ENCODE measurements at regions not wholly inside any gene's neighbourhood (a gene's known extent, or its start where the extent isn't known, plus 50 kb on each side); places are given as distances from the start of the nearest gene placed in this dataset.

GRCh38 chr17:65446043-65446442 lies 115.4 kb downstream of the AXIN2 start:
- no peak for DNase-seq (ENCODE audit: low spot score)

- DNase-seq (ENCODE audit: low spot score) = no peak
These were observed 117.4 kb downstream of the AXIN2 start for GRCh38 chr17:65444049-65444448.

DNA sequence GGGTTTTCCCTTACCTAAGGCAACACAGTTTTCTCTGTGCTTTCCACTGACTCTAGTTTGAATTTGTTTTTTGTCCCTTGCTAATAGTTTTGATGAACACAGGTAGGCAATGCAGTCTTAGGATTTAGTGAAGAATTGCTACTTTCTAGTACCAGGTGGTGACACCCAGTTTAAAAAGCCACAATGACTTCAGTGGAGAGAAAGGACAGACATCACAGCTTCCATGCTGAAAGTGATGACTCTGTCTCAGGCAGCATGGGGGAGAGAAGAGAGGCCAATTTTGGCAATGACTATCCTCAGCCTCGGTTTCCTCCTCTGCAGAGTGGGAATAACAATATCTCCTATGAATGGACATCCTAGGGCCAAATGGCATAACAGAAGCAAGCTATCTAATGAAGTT lies 118.8 kb downstream of the AXIN2 start:
- DNase-seq (ENCODE audit: low spot score) = no peak

DNA sequence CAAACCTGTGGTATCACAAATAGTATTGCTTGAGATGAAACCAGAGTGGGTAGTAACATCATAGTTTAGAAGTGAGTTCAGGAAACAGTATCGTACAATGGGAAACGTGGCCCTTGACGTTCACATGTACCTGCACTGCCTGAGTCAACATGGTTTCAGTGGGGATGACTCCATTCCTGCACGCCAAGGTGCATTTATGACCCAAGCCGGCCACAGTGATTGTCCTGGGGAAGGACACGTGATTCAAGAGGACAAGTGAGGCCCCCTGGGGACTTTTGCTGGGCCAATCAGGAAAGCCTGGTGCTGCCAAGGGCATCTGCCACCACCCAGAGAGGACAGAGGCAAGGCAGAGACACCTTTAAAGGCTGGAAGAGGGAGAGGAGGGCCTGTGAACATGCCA lies 119.2 kb downstream of the AXIN2 start:
- no peak for DNase-seq (ENCODE audit: low spot score)

- DNase-seq (ENCODE audit: low spot score) = no peak
These were observed 120.3 kb downstream of the AXIN2 start for GRCh38 chr17:65441053-65441605.

- DNase-seq (ENCODE audit: low spot score) = no peak
These were observed 122.6 kb downstream of the AXIN2 start for GRCh38 chr17:65438708-65439294.

DNA sequence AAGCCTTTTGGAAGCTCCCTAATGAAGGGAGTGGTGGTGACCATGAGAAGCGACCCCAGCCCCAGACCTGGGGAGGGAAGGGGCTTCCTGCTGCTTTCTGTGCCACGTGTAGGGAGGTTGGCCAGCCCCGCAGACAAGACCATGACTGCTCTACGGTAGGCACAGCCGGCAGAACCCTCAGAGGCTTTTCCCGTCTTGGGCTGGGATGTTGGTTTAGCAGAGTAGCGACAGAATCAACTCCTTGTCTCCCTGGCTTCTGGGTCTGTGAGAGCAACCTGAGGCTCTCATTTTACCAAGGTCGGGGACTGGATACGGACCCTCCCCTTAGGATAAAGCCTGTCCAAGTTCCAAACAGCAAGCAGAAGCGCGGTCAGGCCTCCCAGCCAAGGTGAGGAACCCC lies 123.3 kb downstream of the AXIN2 start:
- no peak for DNase-seq (ENCODE audit: low spot score)

DNA sequence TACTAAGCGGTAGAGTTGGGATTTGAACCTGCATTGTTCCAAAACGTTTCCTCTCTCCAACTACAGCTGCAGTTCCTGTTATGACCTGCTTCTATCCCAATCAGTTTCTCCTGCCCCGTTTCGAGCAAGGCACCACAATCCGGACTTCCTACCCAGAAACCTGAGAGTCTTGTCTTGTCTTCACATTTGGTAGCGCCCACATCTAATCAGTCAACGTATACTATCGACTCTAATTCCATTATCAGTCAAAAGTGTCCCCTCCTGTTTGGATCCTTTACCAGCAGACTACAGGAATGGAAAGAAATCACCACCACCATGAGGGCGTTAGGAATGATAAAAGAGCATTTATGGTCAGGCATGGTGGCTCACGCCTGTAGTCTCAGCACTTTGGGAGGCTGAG lies 124.6 kb downstream of the AXIN2 start:
- DNase-seq (ENCODE audit: low spot score) = no peak

DNA sequence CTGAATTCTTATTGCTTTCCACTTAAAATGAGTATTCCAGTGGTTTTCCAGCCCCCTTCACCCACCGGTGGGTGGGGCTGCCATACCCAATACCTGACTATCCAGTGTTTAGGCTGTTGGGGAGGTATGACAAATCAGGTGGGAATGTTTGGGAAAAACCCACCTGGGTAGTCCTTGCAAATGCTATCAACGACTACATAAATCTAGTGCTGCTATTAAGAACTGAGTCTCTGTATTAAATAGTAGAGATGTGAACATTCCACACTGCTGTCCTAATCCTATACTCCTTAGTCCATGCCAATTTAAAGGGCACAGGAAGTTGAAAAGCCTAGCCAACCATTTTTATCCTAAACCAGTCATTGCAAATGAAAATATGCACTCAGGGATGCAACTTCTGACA lies 126.6 kb downstream of the AXIN2 start:
- DNase-seq (ENCODE audit: low spot score) = no peak

- no peak for DNase-seq (ENCODE audit: low spot score)
These were observed 127.2 kb downstream of the AXIN2 start for GRCh38 chr17:65434251-65434650.

DNA sequence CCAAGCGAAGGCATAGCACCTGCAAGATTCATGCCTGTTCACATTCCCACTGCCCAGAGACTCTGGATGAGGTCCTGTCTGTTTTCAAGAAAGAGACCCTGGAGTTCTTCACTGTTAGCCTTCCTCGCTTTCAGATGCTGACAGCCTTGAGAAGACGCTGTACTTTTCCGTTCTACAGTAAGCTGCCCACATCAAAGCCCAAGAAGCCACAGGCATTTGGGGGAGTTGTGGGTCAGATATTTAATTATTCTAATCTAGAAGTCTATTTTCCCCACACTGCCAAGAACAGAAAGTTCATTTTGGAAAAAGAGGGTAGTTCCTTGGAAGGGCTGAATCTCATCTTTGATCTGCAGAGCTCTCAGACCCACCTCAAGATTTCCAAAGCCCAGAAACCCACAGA lies 127.9 kb downstream of the AXIN2 start:
- DNase-seq (ENCODE audit: low spot score) = peak; percentile 38

GRCh38 chr17:65433157-65433556 lies 128.3 kb downstream of the AXIN2 start:
- DNase-seq (ENCODE audit: low spot score) = no peak

DNA sequence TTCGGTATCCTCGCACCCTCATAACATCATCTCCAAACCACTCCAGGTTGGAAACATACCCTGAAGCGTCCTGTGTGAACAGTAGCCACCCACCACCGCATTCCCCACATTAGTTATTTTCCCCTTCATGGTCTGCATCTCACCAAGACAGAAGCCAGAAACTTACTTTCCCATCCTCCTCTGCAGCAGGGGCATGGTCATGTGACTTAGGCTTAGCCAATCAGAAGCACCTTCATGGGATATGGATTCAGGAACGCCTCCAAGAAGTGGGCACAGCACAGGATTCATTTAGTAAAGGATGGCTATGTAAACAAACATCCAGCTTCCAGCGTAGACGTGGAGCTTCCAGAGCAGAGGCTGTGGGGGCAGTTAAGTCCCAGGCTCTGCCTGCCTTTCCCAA lies 130.3 kb downstream of the AXIN2 start:
- DNase-seq (ENCODE audit: low spot score) = no peak

DNA sequence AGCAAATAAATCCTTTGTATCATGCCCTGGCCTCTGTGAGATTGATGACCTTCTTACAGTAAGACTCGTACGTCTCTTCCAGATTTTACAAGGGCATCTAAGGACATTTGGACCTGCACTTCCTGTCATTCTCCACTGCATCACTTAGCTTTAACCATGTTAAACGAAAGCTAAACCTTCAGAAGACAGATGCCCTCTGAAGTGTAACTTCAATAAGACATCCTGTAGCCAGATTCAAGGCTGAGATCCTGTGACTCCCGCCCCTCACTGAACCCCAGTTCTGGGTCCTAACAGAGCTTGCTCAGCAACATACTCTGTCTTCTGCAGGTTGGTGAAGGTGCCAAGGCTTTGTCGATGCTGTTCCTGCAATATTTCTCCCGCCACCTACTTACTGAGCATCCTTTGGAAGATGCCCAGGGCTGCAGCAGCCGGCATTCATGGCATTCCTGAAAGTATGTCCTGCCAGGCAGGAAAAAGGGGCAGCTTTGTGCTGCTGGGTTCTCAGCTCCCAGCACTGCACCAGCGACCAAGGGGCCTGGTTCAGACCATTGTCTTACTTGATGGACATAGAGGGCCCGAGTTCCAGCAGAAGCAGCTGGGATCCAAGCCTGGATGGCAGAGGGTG lies 131.1 kb downstream of the AXIN2 start:
- no peak for DNase-seq (ENCODE audit: low spot score)

DNA sequence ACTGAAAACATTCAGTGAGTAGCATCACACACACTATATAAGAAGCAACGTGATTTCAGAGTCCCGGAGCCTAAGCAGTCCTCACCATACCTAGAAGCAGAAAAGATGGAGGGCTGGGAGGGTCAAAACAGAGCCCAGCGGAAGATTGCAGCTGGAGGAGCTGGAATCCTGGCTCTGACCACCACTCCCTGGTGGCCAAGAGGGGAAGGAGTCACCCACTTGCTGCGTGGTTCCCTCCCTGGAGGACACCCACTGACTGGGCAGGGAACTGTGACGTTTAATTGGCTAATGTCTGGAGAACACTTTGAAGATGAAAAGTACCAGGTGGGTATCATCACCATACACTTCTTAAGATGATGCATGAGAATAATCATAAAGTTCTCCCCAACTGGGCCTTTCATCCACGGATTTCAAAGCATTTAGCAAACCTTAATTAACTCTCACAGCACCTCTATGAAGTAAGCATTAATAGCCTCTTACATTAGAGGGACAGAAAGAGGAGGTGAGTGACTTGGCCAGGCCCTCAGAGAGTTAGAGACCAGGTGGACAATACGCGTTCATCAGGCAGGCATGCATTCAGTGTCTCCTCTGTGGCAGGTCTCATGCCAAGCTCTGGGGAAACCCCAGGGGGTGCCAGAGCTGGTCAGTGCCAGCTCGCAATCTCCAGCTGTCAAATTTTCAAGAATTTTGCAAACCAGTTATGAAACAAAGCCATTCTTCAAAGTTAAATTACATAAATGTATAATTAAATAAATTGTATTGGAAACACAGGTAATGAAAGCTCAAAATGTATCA lies 137.9 kb downstream of the AXIN2 start:
- no peak for DNase-seq (ENCODE audit: low spot score)

DNA sequence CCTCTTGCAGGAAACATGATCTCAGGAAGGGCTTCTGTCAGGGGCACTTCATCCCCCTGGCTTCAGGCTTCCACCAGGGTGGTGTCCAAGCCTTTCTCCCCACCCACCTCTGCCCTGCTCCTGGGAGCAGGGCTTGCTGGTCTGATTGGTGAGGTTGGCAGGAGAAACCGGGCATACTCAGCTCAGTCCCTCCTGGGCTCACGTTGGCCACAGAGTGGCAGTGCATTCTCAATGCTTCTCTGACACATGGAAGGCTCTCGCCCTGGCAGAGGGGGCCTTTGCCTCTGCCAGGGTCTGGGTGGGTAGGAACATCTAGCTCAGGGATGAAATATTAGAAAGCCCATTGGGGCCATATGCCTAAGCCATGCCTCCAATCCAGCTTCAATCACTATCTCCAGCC lies 142.8 kb downstream of the AXIN2 start:
- no peak for DNase-seq (ENCODE audit: low spot score)

DNA sequence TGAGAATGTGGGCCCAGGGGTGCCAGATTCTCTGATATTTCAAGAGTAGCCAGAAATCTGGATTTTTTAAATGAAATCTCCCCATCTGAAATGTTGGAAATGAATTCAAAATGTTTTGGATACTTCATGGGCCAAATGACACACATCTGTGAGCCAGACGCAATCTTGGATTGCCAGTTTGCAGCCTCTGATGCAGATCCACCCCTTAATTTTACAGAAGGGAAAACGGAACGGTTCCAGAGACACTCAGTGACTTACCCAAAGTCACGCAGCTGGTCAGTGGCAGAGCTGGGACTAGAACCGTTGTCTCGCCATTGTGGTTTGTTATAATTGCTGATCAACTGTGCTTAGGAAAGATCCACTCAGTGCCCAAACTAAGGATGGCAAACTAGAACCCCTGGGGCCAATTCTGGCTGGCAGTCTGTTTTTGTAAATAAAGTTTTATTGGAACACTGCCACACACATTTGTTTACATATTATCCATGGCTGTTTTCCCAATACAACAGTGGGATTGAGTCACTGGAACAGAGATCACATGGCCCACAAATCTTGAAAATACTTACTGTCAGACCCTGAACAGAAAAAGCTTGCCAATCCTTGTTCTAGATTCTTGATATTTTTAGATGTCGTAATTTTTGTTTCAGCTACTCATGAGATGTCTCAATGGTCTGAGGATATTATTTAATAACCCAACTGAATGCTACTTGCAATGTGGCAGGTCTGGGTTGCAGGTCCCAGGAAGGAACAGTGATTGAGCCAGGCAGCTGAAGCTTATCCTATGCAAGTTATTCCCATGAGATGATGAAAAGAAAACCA lies 143.8 kb downstream of the AXIN2 start:
- no peak for DNase-seq (ENCODE audit: low spot score)

GRCh38 chr17:65415991-65416390 lies 145.5 kb downstream of the AXIN2 start:
- no peak for DNase-seq (ENCODE audit: low spot score)

DNA sequence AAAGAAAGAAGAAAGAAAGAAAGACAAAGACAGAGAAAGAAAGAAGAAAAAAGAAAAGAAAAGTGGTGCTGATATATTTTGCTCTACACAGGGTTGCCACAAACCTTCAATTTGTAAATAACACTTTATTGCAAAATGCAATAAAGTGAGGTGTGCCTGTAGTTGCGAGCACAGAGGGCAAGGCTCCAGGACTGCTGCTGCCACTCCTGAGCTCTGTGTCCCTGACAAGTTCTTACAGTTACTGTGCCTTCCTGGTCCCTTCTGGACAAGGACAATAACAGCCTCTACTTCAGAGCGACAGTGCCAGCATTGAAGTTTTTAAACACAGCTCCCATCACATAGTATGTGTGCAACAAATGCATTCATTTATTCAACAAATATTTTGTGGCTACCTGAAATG lies 148.1 kb downstream of the AXIN2 start:
- no peak for DNase-seq (ENCODE audit: low spot score)

GRCh38 chr17:65409381-65409780 lies 152.1 kb downstream of the AXIN2 start:
- no peak for DNase-seq (ENCODE audit: low spot score)

- no peak for DNase-seq (ENCODE audit: low spot score)
These were observed 153.4 kb downstream of the AXIN2 start for GRCh38 chr17:65408050-65408449.

DNA sequence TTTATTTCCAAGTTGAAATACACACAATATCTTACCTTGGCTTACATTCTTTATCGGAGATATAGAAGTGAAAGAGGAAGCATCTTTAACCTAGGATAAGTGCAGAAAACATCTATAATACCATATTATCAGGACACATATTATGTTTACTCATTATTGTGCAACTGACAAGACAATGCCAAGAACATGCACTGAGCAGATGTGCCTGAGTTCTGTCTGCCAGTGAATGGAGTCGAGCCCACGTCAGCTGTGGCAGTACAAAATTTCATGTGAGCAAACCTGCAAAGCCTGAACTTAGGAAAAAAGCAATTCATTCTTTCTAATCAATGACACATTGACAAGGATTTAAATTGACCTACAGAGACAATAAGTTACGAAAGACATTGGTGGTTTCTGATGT lies 154.4 kb downstream of the AXIN2 start:
- no peak for DNase-seq (ENCODE audit: low spot score)

Data from mucosa of gallbladder (tissue), 1 donor.